DLD1 (cell line): ENCODE measurements at regions not wholly inside any gene's neighbourhood (a gene's known extent, or its start where the extent isn't known, plus 50 kb on each side); places are given as distances from the start of the nearest gene placed in this dataset.
"Not testable (repeated sequence)": the region's sequence is repeated elsewhere in the genome, so short reads cannot be mapped to it uniquely, and the experiment has no call there.

ENCODE experiments used
- in situ Hi-C: cut with HindIII; loops from 2 replicates; pipeline ENCODE4 v1.10.0; 2017; ENCODE audit warnings: low sequenced_read_pairs

- in situ Hi-C loops, result loop anchor here (25.0 kb wide), 1 partner anchor 106 kb away; no protein-coding TSS in a partner anchor
Observed at GRCh38 chr10:55943403-55943802, 417.7 kb downstream of the ZWINT start.

GRCh38 chr10:55929291-55929690 is 431.8 kb downstream of the ZWINT start:
- in situ Hi-C loops, result loop anchor here (25.0 kb wide), 1 partner anchor 92 kb away; no protein-coding TSS in a partner anchor

- in situ Hi-C loops, result not testable (repeated sequence)
Observed at GRCh38 chr10:55899472-55900147, 461.4 kb downstream of the ZWINT start.

GRCh38 chr10:55897490-55897921 is 463.6 kb downstream of the ZWINT start:
- in situ Hi-C loops, result no loop called here

DNA sequence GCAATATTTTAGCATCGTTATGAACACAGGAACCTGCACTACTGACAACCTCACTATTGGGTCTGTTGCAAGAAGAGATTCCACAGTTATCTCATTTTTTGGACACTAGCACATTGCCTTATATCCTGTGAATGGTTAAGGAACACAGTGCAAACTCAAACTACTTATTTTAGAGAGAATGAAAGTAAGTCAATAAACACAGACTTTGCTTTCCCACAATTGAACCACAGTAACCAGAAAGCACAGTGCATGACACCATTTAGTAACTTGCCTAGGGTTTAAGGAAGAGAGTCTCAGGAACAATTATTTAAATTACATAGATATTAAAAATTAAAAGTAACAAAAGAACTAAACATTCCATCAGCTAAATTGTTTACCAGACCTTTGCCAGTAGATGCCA is 468.8 kb downstream of the ZWINT start:
- in situ Hi-C loops, result no loop called here

DNA sequence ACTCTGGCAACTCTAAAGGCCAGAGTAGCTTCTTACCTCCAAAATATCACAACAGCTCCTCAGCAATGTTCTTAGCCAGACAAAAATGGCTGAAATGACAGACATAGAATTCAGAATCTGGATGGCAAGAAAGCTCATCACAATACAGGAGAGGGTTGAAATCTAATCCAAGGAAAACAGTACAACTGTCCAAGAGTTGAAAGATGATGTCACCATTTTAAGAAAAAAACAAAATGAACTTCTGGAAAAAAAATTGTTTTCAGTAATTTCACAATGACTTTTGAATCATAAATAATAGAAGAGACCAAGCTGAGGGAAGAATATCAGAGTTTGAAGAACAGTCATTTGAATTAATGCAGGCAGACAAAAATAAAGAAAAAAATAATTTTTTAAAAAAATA is 479.5 kb downstream of the ZWINT start:
- in situ Hi-C loops, result no loop called here

DNA sequence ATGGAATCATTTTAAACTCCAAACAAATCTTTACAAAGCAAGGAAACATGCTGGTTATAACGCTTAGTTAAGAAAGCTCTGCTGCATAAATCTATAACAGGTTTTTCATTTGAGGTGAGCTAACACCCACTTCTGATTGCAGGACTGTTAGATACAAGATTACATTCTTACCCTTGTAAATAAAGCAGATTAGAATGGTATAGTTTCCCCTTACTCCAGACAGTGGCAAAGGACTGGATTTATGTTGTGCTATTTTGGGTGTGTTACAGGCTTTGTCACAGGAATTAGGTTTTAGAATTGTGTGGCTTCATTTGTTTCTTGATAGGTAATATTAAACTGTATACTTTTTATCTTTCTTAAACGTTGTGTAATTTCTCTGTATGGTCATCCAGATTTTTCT is 487.6 kb downstream of the ZWINT start:
- in situ Hi-C loops, result no loop called here

GRCh38 chr10:55870186-55870585 is 490.9 kb downstream of the ZWINT start:
- in situ Hi-C loops, result no loop called here

GRCh38 chr10:55867848-55868247 is 493.2 kb downstream of the ZWINT start:
- in situ Hi-C loops, result no loop called here

- in situ Hi-C loops, result no loop called here
Observed at GRCh38 chr10:55858730-55859129, 502.3 kb downstream of the ZWINT start.

- in situ Hi-C loops, result no loop called here
Observed at GRCh38 chr10:55852900-55853299, 508.2 kb downstream of the ZWINT start.

- in situ Hi-C loops, result loop anchor here (25.0 kb wide), 1 partner anchor 100 kb away; no protein-coding TSS in a partner anchor
Observed at GRCh38 chr10:55837273-55837672, 523.8 kb downstream of the ZWINT start.

GRCh38 chr10:55822096-55822495 is 539.0 kb downstream of the ZWINT start:
- in situ Hi-C loops, result no loop called here

DNA sequence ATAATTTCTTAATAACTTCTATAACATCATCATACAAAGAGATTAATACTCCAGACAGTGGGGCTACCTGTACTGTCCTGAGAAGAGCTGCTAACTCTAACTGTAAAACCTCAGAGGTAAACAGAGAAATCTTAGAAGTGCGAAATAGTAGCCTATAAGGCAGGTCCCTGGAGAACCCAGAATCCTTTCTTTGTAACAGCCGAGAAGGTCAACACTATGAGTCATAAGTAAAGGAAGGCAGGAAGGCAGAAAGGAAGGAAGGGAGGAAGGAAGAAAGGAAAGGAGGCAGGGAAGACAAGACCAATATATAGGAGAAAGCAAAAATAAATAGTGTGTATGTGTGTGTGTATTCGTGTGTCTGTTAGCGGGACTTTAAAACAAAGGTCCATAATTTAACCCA is 540.6 kb downstream of the ZWINT start:
- in situ Hi-C loops, result no loop called here

DNA sequence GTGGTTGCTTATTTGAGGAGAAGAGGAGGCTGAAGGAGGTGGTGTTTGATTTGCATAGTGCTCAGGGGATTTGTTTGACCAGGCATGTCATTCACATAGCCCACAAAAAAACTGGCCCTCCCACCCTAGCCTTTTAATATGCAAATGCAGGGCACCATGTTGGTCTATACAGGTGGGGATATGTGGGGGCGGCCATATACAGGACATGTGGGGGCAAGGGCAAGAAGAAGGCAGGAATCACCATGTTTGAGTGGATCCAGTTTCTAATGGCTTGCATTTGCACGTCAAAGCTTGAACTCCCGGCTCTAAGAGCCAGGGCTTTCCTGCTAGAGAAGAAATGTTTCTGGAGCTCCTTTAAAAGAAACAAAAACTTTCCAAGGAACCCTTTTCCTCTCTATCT is 541.0 kb downstream of the ZWINT start:
- in situ Hi-C loops, result no loop called here

DNA sequence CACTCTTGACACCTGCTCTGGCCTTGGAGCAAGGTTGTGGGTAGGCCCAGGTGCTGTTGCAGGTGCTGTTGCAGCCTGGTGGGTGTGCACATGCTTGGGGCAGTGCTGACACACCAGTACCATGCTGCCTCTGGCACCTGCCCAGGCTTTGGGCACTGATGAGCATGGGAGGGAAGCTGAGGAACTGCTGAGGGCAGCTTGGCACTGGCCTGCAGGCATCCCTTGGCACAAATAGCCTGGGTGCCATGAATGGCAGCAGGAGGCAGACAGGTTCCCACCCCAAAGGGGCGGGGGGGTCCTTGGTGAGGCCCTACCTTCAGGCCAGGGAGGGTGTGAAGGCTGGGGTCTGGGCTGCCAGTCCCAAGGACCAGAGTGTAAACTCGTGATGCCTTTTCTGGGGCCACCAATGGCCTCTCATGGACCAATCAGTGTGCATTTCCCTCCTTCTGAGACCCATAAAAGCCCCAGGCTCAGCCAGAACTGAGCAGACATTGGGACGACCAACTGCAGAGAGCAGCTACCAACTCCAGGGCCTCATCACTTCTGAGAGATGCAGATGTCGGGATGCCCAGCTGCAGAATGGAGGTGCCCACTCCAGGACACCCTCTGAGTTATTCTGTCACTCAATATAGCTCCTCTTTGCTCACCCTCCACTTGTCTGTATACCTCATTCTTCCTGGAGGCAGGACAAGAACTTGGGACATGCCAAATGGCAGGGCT is 547.4 kb downstream of the ZWINT start:
- in situ Hi-C loops, result no loop called here

DNA sequence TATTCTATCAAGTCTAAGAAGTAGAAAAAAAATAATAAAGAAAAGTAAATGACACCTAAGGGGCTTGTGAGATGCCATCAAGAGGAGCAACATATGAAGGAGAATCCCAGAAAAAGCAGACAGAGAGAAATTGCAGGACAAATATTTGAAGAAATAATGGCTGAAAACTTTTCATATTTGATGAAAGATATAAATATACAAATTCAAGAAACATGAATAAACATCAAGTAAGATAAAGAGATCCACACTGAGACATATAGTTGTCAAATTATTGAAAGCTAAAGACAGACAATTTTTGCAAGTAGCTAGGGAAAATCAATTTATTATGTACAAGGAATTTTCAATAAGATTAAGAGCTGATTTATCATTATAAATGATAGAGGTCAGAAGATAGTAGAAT is 558.0 kb downstream of the ZWINT start:
- in situ Hi-C loops, result no loop called here

GRCh38 chr10:55801353-55801661 is 559.8 kb downstream of the ZWINT start:
- in situ Hi-C loops, result no loop called here

GRCh38 chr10:55800602-55801352 is 560.3 kb downstream of the ZWINT start:
- in situ Hi-C loops, result no loop called here

DNA sequence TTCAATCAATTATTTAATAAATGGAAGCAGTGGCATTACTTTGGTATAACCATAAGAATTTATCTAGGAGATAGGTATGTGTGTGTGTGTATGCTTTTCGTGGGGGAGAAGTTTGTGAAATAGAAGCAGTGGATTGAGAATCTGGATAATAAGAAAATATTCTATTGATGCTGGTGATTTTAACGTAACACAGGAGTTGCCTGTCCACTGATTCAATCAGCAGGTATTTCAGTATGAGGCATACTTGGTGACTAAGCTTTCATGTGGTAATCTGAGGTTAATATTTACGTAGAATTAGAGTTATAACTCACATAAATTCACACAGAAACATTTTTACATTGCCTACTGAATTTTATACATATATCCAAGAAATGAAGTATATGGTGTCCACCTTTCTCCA is 568.0 kb downstream of the ZWINT start:
- in situ Hi-C loops, result no loop called here

DNA sequence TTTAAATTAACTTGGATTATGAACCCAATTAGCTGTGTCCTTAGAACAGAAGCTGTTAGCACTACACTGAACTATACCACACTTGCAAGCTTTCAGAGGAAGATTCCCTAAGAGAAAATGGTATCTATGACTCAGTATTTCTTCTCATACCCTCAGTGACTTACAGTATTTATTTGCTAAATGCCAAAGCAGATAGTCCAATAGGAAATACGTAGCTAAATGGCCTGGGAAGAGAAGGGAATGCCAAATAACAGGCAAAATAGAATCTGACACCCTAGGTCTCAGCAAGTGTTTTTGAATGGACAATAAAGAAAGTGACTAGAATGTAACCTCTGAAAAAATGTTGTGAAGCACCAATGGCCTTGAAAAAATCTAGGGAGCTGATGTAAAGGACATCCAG is 570.8 kb downstream of the ZWINT start:
- in situ Hi-C loops, result not testable (repeated sequence)
